HEK293T (cell line): ENCODE measurements at regions not wholly inside any gene's neighbourhood (a gene's known extent, or its start where the extent isn't known, plus 50 kb on each side); places are given as distances from the start of the nearest gene placed in this dataset.
"Not testable (repeated sequence)": the region's sequence is repeated elsewhere in the genome, so short reads cannot be mapped to it uniquely, and the experiment has no call there.

Source experiments
- CTCF ChIA-PET: fragments of 350-600 bp; formaldehyde crosslinking; extraction: SDS; loops from one replicate; lab custom pipeline; 2021; ENCODE audit warnings: antibody characterized with exemption, inconsistent platforms; lab: Yijun Ruan, JAX
- POLR2A ChIA-PET: fragments of 350-600 bp; formaldehyde crosslinking; extraction: SDS; loops from one replicate; lab custom pipeline; 2020; ENCODE audit warnings: antibody characterized with exemption, inconsistent platforms; lab: Yijun Ruan, JAX
- DNase-seq: peaks from one replicate; pipeline ENCODE4 v3.0.0; 2012; ENCODE audit warnings: mixed read lengths; ENCODE audit errors: extremely low spot score
- ARNT ChIP-seq: fragments of 450-650 bp; IDR thresholded peaks from 2 replicates; pipeline ENCODE4 v1.6.1; 2017; ENCODE audit warnings: mild to moderate bottlenecking
- BHLHE40 ChIP-seq: fragments of 450-650 bp; IDR thresholded peaks from 2 replicates; pipeline ENCODE4 v1.6.1; 2016; ENCODE audit warnings: mild to moderate bottlenecking, moderate library complexity, borderline replicate concordance
- CTBP1 ChIP-seq: fragments of 450-650 bp; IDR thresholded peaks from 2 replicates; pipeline ENCODE4 v1.6.1; 2016; ENCODE audit warnings: borderline replicate concordance
- ELF4 ChIP-seq: fragments of 450-650 bp; IDR thresholded peaks from 2 replicates; pipeline ENCODE4 v1.6.1; 2017; ENCODE audit warnings: antibody characterized with exemption
- FOXA1 ChIP-seq: fragments of 450-650 bp; IDR thresholded peaks from 2 replicates; pipeline ENCODE4 v1.6.1; 2016; ENCODE audit warnings: mild to moderate bottlenecking
- FOXK2 ChIP-seq: fragments of 450-650 bp; IDR thresholded peaks from 2 replicates; pipeline ENCODE4 v1.6.1; 2016; ENCODE audit warnings: mild to moderate bottlenecking
- FOXM1 ChIP-seq: fragments of 450-650 bp; IDR thresholded peaks from 2 replicates; pipeline ENCODE4 v1.6.1; 2017; ENCODE audit warnings: mild to moderate bottlenecking, borderline replicate concordance
- HDGF ChIP-seq: fragments of 450-650 bp; IDR thresholded peaks from 2 replicates; pipeline ENCODE4 v1.6.1; 2017; ENCODE audit warnings: antibody characterized with exemption, borderline replicate concordance
- L3MBTL2 ChIP-seq: fragments of 450-650 bp; conservative IDR thresholded peaks from 2 replicates; pipeline ENCODE4 v1.6.1; 2016; ENCODE audit warnings: mild to moderate bottlenecking
- LEF1 ChIP-seq: fragments of 450-650 bp; IDR thresholded peaks from 2 replicates; pipeline ENCODE4 v1.6.1; 2017; ENCODE audit warnings: mild to moderate bottlenecking, borderline replicate concordance
- NFRKB ChIP-seq: fragments of 450-650 bp; IDR thresholded peaks from 2 replicates; pipeline ENCODE4 v1.6.1; 2016; ENCODE audit warnings: mild to moderate bottlenecking, moderate library complexity
- SP1 ChIP-seq: fragments of 450-650 bp; IDR thresholded peaks from 2 replicates; pipeline ENCODE4 v1.6.1; 2017
- SUZ12 ChIP-seq: fragments of 450-650 bp; IDR thresholded peaks from 2 replicates; pipeline ENCODE4 v1.6.1; 2016; ENCODE audit warnings: mild to moderate bottlenecking
- TARDBP ChIP-seq: fragments of 450-650 bp; IDR thresholded peaks from 2 replicates; pipeline ENCODE4 v1.6.1; 2016
- ZNF384 ChIP-seq: fragments of 450-650 bp; IDR thresholded peaks from 2 replicates; pipeline ENCODE4 v1.6.1; 2016
- TF ChIP-seq, protein P1 (sequence below): fragments of 450-650 bp; IDR thresholded peaks from 2 replicates; pipeline ENCODE4 v1.6.1; 2016

DNA sequence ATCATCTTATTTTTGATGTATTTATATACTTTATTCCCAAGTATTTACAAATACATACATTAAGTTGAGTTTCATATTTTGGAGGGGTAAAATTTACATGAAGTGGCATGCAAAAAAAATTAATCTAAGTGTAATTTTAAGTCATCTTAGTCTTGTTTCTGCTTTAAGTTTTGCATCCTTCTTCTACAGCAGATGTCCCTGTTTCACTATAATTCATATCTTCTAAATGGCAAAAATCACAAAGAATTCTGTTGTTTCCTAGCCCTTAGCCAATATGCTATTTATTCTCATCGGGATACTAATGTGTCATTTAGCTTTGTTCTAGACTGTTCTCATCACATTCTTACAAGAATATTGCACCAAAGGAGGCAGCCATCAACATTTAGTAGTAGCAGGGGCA lies 831.9 kb downstream of the GBE1 start:
- ChIA-PET POLR2A (no interaction called here), CTCF (no interaction called here)
- TF ChIP-seq LEF1 (no peak), HDGF (no peak), ARNT (no peak), SP1 (no peak), FOXK2 (no peak), ELF4 (no peak)
- no peak for DNase-seq

DNA sequence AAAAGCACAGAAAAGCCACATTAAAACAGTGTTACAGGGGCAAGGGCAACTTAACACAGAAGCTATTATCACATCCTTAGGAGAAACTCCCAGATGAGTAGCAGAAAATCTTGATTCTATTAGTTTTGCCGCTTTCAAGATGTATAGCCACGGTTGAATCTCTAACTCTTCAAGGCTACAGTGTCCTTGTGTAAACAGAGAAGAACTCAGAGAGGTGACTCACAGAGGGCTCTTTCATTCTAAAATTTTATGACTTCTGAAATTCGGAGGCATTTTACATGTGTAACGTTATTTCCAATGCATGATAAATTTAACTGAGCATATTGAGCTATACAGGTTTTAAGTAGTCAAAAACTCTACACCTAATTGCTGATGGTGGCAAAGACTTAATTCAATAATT lies 846.6 kb downstream of the GBE1 start:
- TF ChIP-seq BHLHE40 (no peak), LEF1 (no peak)
- DNase-seq: no peak
- ChIA-PET CTCF (no interaction called here), POLR2A (no interaction called here)

DNA sequence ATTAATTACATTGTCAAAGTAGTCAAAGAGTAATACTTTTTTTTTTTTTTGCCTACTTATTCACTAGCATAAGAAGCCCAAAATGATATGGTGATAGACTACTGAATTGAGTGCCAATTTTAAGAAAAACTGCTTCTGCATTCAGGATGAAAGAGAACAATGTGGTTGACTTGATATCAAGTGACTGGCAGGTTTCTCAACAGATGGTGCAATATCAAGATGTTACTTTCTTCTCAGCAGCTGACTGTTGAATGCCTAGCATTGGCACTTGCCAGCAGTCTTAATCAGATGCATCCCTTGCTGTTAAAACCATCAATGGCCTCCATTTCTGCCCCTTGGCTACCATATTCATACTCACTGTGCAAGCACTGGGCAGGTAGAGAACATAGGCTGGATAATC lies 863.2 kb downstream of the GBE1 start:
- POLR2A ChIA-PET: no interaction called here
- no peak for DNase-seq
- CTCF ChIA-PET: no interaction called here
- TF ChIP-seq FOXK2: no peak
- TF ChIP-seq, protein P1, sequence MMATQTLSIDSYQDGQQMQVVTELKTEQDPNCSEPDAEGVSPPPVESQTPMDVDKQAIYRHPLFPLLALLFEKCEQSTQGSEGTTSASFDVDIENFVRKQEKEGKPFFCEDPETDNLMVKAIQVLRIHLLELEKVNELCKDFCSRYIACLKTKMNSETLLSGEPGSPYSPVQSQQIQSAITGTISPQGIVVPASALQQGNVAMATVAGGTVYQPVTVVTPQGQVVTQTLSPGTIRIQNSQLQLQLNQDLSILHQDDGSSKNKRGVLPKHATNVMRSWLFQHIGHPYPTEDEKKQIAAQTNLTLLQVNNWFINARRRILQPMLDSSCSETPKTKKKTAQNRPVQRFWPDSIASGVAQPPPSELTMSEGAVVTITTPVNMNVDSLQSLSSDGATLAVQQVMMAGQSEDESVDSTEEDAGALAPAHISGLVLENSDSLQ: no peak
- TF ChIP-seq LEF1: no peak
- no peak for TF ChIP-seq ELF4
- TF ChIP-seq NFRKB: no peak
- no peak for TF ChIP-seq SP1
- TF ChIP-seq ARNT: no peak
- no peak for TF ChIP-seq FOXM1
- no peak for TF ChIP-seq BHLHE40
- no peak for TF ChIP-seq L3MBTL2
- no peak for TF ChIP-seq FOXA1
- no peak for TF ChIP-seq TARDBP
- TF ChIP-seq CTBP1: no peak
- no peak for TF ChIP-seq ZNF384
- no peak for TF ChIP-seq HDGF
- TF ChIP-seq SUZ12: no peak

DNA sequence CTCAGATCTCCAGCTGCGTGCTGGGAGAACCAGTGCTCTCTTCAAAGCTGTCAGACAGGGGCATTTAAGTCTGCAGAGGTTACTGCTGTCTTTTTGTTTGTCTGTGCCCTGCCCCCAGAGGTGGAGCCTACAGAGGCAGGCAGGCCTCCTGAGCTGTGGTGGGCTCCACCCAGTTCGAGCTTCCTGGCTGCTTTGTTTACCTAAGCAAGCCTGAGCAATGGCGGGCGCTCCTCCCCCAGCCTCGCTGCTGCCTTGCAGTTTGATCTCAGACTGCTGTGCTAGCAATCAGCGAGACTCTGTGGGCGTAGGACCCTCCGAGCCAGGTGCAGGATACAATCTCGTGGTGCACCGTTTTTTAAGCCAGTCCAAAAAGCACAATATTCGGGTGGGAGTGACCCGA lies 864.4 kb downstream of the GBE1 start:
- POLR2A ChIA-PET, CTCF ChIA-PET, DNase-seq: not testable (repeated sequence)

DNA sequence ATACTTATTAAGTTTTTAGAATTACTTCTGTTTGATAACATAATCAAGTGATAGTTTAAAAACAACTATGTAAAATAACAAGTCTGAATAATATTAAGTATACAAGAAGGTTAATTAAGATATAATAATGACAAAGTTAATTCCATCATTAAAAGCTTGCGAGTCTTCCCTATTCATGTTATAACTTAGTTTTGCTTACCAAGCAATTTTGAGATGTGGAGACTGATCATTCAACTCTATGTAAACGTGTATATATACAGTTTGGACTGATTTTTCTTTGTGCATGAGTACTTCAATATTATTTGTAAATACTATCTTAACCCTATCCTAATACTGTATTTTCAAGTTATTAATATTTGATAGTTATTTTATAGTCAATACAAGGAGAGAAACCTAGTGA lies 870.9 kb downstream of the GBE1 start:
- TF ChIP-seq FOXM1 (no peak), HDGF (no peak), LEF1 (no peak), ELF4 (no peak), FOXA1 (no peak), ZNF384 (no peak), L3MBTL2 (no peak)
- TF ChIP-seq, protein P1: no peak
- DNase-seq: no peak
- ChIA-PET POLR2A (no interaction called here), CTCF (no interaction called here)

DNA sequence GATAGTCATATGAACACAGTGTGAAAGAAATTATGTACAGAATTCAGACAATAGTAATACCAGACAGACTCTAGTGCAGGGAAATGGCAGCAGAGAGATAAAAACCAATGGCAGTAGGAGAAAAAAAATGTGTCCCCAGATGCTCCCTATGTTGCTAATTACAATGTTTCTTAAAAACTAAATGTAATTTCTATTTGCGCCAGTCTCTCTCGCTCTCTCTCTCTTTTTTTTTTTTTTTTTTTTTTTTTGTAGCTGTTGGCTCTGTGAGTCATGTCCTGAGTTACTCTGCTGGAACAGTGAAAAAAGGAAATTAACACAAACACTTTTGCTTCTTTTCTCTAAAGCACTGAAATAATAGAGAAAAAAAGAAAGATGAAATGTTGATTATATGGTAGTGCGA lies 871.9 kb downstream of the GBE1 start:
- CTCF ChIA-PET: no interaction called here
- no peak for TF ChIP-seq SUZ12
- peak; percentile 58; the same call in 1 of the 2 replicates for TF ChIP-seq ZNF384
- POLR2A ChIA-PET: no interaction called here
- no peak for DNase-seq

DNA sequence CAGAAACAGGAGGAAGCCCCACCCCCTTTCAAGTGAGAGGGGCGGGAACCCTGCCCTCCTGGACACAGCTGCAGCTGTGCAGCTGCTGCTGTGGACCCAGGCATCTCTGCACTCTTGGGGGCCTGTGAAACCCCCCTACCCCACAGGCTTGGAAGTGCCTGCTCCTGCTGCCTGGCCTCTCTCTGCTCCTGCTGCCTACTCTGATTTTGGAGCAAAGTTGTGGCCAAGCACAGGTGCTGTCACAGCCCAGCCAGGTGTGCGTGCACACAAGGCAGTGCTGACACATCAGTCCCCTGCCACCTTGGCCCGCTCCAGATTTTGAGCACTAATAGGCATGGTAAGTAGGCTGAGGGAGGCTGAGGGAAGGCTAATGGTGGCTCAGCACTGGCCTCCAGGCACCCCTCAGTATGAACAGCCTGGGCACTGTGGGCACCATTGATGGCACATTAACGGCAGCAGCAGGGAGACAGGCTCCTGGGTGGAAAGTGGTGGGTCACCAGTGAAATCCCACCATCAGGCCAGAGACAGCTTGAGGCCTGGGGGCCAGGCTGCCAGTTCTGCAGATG lies 890.9 kb downstream of the GBE1 start:
- ChIA-PET CTCF (no interaction called here), POLR2A (no interaction called here)
- no peak for DNase-seq
- no peak for TF ChIP-seq LEF1
- no peak for TF ChIP-seq ZNF384
- TF ChIP-seq FOXA1: no peak
- no peak for TF ChIP-seq HDGF
- no peak for TF ChIP-seq ELF4
- TF ChIP-seq FOXK2: no peak
- TF ChIP-seq, protein P1: no peak
- TF ChIP-seq NFRKB: no peak
- no peak for TF ChIP-seq CTBP1

DNA sequence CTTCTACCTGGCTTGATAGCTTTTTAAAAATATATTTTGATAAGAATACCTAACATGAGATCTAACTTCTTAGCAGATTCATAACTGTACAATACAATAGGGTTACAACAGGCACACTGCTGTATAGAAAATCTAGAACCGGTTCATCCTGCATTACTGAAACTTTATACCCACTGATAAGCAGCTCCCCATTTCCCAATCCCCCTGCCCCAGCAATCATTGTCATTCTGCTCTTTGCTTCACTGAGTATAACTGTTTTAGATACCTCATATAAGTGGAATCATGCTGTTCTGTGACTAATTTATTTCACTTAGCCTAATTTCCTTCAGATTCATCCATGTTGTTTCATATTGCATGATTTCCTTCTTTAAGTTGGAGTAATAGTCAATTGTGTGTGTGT lies 906.0 kb downstream of the GBE1 start:
- CTCF ChIA-PET: no interaction called here
- POLR2A ChIA-PET: no interaction called here
- TF ChIP-seq SUZ12: no peak
- TF ChIP-seq ARNT: no peak
- TF ChIP-seq FOXA1: no peak
- TF ChIP-seq HDGF: no peak
- TF ChIP-seq, protein P1: no peak
- no peak for TF ChIP-seq FOXK2
- no peak for TF ChIP-seq LEF1
- no peak for TF ChIP-seq NFRKB
- TF ChIP-seq FOXM1: no peak
- no peak for TF ChIP-seq ZNF384
- TF ChIP-seq BHLHE40: no peak
- TF ChIP-seq CTBP1: no peak
- TF ChIP-seq SP1: no peak
- no peak for TF ChIP-seq L3MBTL2
- no peak for TF ChIP-seq TARDBP
- no peak for TF ChIP-seq ELF4
- no peak for DNase-seq
